ENCODE measurements at regions not wholly inside any gene's neighbourhood (a gene's known extent, or its start where the extent isn't known, plus 50 kb on each side); places are given as distances from the start of the nearest gene placed in this dataset.

DNA sequence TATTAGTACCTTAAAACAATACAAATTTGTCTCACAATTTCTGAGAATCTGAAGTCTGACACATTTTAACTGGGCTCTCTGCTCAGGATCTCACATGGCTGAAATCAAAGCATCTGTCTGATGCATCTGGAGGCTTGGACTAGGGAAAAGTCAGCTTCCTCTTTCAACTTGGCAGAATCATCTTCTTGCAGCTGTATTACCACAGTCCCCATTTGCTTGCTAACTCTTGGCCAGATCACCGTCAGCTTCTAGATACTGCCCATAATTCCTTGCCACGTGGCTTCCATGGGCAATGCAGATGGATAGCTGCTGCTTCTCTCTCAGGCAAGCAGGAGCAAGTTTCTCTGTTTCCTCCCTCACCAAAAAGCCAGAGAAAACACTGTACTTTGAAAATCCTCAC, 1106.4 kb upstream of the CITED2 start:
- TF ChIP-seq CTCF (IDR thresholded peaks at IDR 0.05; ENCODE audit: low read length) (no peak), EZH2 (IDR thresholded peaks at IDR 0.05; ENCODE audit: borderline replicate concordance, low read length) (no peak)
